HUES64 (cell line): ENCODE measurements at regions not wholly inside any gene's neighbourhood (a gene's known extent, or its start where the extent isn't known, plus 50 kb on each side); places are given as distances from the start of the nearest gene placed in this dataset.

Source experiments
- H3K27ac ChIP-seq: 2 replicates; pipeline ENCODE4 v1.7.0; 2013; ENCODE audit warnings: low read depth, low read length, inconsistent platforms
- H3K27me3 ChIP-seq: 2 replicates; pipeline ENCODE4 v1.6.1; 2013; ENCODE audit warnings: mild to moderate bottlenecking, low read length; ENCODE audit not compliant: insufficient read depth
- H3K36me3 ChIP-seq: 2 replicates; pipeline ENCODE4 v1.6.1; 2013; ENCODE audit warnings: mild to moderate bottlenecking, low read length; ENCODE audit not compliant: insufficient read depth
- H3K4me1 ChIP-seq: 2 replicates; pipeline ENCODE4 v1.6.1; 2013; ENCODE audit warnings: mild to moderate bottlenecking, low read length, moderate library complexity; ENCODE audit not compliant: insufficient read depth
- H3K4me3 ChIP-seq: 2 replicates; pipeline ENCODE4 v1.5.1; 2013; ENCODE audit warnings: mild to moderate bottlenecking, low read length, moderate library complexity
- H3K9ac ChIP-seq: 2 replicates; pipeline ENCODE4 v1.6.1; 2013; ENCODE audit warnings: mild to moderate bottlenecking, low read depth, low read length
- H3K9me3 ChIP-seq: 2 replicates; pipeline ENCODE4 v1.6.1; 2013; ENCODE audit warnings: low read depth, low read length; ENCODE audit not compliant: insufficient read depth
- WGBS: fragments of 150-250, 120-280 bp; methylation state at CpG from one replicate; pipeline ENCODE4 v1.1.7; 2013; ENCODE audit warnings: missing lambda C conversion rate; 5-methylcytosine and 5-hydroxymethylcytosine counted together

DNA sequence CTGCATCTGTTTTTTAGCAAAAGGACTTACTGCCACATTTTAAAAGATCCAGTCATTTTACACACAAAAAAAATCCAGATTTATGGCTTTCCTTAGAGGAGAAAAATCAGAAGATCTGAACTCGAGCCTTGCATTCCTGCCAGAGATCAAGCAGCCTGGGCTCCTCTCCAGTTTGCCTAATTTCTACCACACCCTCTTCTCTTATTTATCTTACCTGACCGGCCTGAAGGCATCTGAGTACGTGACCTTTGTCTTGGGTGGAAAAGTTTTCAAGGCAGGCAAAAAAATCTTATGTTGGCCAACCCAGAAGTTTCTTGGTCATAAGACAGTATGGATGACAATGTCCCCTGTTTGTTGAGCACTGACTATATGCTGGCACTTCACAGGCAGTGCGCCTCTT, 60.3 kb downstream of the CHRD start:
- no peak overlapping the region for H3K9ac ChIP-seq
- H3K9me3 ChIP-seq: no peaks in the 10 kb centered on the region
- WGBS: 85% methylated on average over 4 of the region's 4 CpGs
- no peak overlapping the region for H3K27ac ChIP-seq
- no peaks in the 10 kb centered on the region for H3K4me1 ChIP-seq
- no peaks in the 10 kb centered on the region for H3K36me3 ChIP-seq
- no peak overlapping the region for H3K4me3 ChIP-seq
- H3K27me3 ChIP-seq: no peaks in the 10 kb centered on the region

DNA sequence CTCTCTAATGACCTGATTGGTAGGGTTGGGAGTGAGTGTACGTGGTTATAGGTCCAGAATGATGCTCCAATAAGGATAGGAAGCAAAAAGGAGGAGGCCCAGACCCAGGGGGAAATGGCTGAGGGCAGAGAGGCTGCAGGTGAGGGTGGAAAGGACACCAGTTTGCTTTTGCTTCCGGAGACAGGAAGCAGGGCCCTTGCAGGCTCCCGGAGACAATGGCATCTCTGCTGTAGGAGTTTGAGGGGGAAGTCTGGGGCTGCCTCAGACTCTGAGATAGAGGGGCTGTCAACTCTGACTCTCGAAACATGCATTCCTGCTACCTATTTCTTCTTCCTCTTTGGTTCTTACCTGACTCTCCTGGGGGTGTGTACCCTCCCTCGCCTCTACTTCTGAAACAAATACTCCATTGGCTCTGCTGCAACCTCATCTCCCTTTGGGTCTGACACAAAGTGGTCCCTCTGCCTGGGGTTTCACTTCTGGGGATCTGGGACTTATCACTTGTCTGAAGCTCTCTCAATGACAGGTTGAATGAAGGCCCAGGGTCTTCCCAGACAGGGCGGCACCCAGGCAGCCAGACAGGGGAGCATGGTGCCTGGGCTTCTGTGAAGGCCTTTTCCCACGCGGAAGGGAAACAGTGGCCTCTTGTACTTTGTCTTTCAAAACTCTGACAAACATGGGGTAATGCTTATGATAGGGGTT, 61.5 kb downstream of the CHRD start:
- H3K4me1 ChIP-seq: no peaks in the 10 kb centered on the region
- WGBS: 83% methylated on average over 8 of the region's 8 CpGs
- H3K27ac ChIP-seq: no peak overlapping the region
- no peaks in the 10 kb centered on the region for H3K27me3 ChIP-seq
- no peak overlapping the region for H3K4me3 ChIP-seq
- no peaks in the 10 kb centered on the region for H3K9me3 ChIP-seq
- H3K36me3 ChIP-seq: no peaks in the 10 kb centered on the region
- H3K9ac ChIP-seq: no peak overlapping the region

DNA sequence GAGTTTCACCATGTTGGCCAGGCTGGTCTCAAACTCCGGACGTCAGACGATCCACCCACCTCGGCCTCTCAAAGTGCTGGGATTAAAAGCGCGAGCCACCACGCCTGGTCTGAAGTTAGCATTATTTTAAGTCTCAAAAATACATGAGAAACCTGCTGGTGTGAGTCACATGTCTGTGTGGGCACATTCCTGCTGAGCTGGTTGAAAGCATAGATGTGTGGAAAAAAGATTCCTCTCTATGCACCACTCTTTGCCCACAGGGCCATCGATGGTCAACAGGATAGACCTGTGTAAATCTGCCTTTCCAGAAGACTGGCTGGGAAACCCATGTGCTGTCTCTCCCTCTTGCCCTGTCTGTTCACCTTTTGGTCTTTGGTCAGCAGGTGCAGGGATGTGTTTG, 63.5 kb downstream of the CHRD start:
- H3K27ac ChIP-seq: no peak overlapping the region
- no peaks in the 10 kb centered on the region for H3K4me1 ChIP-seq
- no peaks in the 10 kb centered on the region for H3K36me3 ChIP-seq
- no peaks in the 10 kb centered on the region for H3K9me3 ChIP-seq
- H3K9ac ChIP-seq: no peak overlapping the region
- no peaks in the 10 kb centered on the region for H3K27me3 ChIP-seq
- 97% methylated on average over 8 of the region's 8 CpGs for whole genome bisulfite sequencing
- no peak overlapping the region for H3K4me3 ChIP-seq

DNA sequence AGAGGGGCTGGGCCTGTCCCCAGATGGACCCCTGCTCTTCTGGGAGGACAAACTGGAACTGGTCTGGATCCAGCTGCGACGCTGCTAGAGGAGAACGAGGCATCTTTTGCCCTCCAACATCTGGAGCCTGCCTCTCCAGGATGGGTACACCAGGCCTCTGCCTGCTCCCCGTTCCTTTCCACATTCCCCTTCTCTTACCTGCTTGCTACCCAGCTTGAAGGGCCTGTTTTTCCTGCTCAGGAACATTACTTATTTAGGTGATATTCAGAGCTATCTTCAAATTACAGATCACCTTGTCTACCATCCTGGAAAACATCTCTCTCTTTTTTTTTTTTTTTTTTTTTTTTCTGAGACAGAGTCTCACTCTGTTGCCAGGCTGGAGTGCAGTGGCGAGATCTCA, 64.0 kb downstream of the CHRD start:
- no peaks in the 10 kb centered on the region for H3K36me3 ChIP-seq
- H3K27ac ChIP-seq: no peak overlapping the region
- H3K4me1 ChIP-seq: no peaks in the 10 kb centered on the region
- no peak overlapping the region for H3K9ac ChIP-seq
- H3K27me3 ChIP-seq: no peaks in the 10 kb centered on the region
- 89% methylated on average over 5 of the region's 5 CpGs for WGBS
- no peak overlapping the region for H3K4me3 ChIP-seq
- no peaks in the 10 kb centered on the region for H3K9me3 ChIP-seq

DNA sequence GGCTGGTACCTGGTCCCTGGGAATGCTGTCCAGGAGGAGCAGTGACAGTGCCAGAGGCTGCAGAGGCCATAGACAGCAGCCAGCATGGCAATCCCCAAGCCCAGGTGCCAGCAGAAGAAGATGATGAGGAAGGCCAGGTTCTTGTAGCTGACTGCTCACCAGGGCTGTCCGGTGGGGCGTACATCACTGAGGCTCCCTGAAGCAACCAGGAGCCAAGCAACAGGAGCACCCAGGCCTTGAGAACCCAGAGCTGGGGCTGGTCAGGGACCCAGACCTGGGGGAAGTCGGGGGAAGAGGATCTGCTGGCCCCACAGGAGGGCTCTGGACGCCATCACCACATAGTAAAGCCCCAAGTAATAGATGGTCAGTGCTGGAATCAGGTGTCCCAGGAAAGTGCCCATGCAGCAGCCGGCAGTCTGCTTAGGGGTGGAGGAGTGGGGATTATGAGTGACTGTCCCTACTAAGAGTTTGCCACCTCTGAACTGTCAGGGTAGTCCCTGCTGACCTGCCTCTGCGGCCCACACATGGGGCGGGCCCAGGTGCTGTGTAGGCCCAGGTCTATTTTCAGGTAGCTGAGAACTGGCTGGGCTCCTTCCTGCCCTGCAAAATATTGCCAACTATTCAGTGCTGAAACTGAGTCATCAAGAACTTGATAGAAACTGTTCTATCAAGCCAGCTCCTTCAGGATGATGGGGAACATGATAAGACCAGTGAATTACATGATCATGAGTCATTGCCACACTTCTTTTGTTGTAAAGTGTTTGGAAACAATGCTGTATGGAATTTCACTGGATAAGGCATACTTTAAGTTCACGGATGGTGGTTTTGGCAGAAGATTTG, 68.7 kb downstream of the CHRD start:
- Histone ChIP-seq H3K9me3 (no peaks in the 10 kb centered on the region), H3K9ac (no peak overlapping the region), H3K4me1 (no peaks in the 10 kb centered on the region), H3K4me3 (no peak overlapping the region), H3K27ac (no peak overlapping the region), H3K27me3 (no peaks in the 10 kb centered on the region), H3K36me3 (no peaks in the 10 kb centered on the region)
- WGBS: 88% methylated on average over 8 of the region's 8 CpGs

DNA sequence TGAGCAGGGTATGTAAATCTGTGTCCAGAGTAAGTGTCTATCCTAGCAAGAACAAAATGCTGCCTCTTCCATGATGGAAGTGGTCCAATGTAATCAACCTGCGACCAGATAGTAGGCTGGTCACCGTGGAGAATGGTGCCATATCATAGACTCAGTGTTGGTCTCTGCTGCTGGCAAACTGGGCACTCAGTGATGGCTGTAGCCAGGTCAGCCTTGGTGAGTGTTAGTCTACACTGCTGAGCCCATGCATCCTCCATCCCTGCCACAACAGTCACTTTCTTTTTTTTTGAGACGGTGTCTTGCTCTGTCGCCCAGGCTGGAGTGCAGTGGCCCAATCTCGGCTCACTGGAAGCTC, 69.3 kb downstream of the CHRD start:
- H3K27ac ChIP-seq: no peak overlapping the region

DNA sequence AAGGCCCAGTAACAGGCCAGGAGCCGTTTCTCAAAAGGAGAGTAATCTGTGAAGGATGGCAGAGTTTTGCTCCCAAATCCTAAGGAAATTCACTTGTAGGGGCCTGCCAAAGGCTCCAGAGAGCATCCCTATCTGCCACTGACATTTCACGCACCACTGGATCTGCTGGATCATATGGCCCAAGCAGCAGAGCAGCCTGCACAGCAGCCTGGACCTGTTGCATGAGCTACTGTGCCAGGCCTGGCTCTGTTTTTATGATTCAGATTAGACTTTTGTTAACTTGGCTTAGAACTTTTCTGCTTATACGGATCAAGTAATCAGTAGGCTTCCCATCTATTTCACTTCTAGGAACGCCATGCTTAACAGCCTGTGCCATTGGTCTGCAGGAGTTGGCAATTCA, 70.7 kb downstream of the CHRD start:
- Histone ChIP-seq H3K27me3 (no peaks in the 10 kb centered on the region), H3K36me3 (no peaks in the 10 kb centered on the region), H3K4me3 (no peak overlapping the region), H3K9me3 (no peaks in the 10 kb centered on the region), H3K4me1 (no peaks in the 10 kb centered on the region), H3K9ac (no peak overlapping the region), H3K27ac (no peak overlapping the region)
- WGBS: 91% methylated on average over 4 of the region's 4 CpGs

More for the DNA sequence above, 69.3 kb downstream of the CHRD start:
- Histone ChIP-seq H3K9ac (no peak overlapping the region), H3K9me3 (no peaks in the 10 kb centered on the region), H3K4me3 (no peak overlapping the region), H3K27me3 (no peaks in the 10 kb centered on the region), H3K36me3 (no peaks in the 10 kb centered on the region), H3K4me1 (no peaks in the 10 kb centered on the region)
- WGBS: 94% methylated on average over 5 of the region's 5 CpGs

DNA sequence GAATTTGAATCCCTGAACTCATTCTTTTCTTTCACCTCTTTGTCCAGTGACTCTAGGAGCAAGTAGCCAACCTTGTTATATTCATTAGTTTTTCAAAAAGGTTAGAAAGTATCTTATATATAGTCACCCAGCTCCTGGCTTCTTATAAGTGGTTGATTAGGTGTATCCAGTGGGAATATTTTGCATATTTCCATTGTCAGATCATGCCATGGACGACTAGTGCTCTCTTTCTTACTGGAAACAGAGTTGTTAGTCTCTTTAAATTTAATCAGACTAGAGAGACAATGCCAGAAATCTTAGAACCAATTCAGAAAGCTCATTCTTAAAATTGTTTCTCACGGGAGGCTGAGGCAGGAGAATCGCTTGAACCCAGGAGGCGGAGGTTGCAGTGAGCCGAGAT, 73.4 kb downstream of the CHRD start:
- Histone ChIP-seq H3K9ac (no peak overlapping the region), H3K4me3 (no peak overlapping the region), H3K4me1 (no peaks in the 10 kb centered on the region), H3K27ac (no peak overlapping the region), H3K9me3 (no peaks in the 10 kb centered on the region), H3K27me3 (no peaks in the 10 kb centered on the region), H3K36me3 (no peaks in the 10 kb centered on the region)
- WGBS: 86% methylated on average over 5 of the region's 5 CpGs

DNA sequence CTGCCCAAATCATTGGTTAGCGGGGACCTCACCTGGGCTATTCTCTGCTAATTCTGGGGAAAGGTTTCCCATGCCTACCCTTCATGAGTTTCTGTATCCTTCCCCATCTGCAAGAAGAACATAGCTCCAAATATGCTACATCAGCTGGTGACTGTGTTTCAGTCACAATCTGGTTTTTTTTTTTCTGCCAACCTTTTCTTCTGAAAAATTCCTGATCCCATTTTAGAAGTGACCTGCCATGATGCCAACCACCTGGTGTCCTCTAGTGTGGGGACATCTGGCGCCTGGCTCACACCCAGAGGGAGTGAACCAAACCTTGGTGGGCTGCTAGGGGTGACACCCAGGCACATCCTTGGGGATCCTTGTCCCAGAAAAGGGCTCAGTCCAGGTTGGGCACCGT, 76.1 kb downstream of the CHRD start:
- Histone ChIP-seq H3K27ac (no peak overlapping the region), H3K4me1 (no peaks in the 10 kb centered on the region), H3K27me3 (no peaks in the 10 kb centered on the region), H3K9ac (no peak overlapping the region), H3K4me3 (no peak overlapping the region), H3K9me3 (no peaks in the 10 kb centered on the region), H3K36me3 (no peaks in the 10 kb centered on the region)
- 87% methylated on average over 3 of the region's 3 CpGs for WGBS

DNA sequence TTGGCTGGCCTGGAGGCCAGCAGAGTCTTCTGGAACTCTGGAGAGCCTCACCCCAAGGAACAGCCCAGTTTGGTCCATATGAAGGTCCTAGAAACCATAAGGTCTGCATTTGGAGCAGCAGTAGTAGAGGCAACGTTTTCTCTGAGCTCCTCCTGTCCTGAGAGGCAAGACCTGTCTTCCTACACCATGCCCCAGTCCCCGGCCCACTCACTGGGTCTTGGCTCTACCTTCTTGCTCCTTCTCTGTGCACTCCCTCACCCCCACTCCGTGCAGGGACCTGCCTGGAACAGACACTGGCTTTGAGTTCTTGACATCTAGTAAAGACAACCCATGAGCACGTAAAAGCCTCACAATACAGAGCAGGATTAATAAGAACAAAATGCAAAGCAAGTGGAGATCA, 76.6 kb downstream of the CHRD start:
- Histone ChIP-seq H3K4me3 (no peak overlapping the region), H3K9me3 (no peaks in the 10 kb centered on the region), H3K36me3 (no peaks in the 10 kb centered on the region), H3K4me1 (no peaks in the 10 kb centered on the region), H3K27ac (no peak overlapping the region), H3K27me3 (no peaks in the 10 kb centered on the region), H3K9ac (no peak overlapping the region)
- 89% methylated on average over 4 of the region's 4 CpGs for WGBS

DNA sequence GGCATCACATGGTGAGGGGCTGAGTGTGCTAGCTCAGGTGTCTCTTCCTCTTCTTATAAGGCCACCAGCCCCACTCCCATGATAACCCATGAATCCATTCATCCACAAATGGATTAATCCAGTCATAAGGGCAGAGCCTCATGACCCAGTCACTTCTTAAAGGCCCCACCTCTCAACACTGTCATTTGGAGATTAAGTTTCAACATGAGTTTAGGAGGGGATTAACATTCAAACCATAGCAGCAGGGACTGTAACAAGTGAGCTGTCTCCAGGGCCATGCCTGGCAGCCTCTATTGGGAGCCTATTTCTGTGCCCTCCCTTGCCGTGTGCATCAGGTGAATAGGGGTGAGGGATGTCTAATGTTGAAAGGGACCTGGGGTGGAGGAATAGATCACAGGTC, 77.5 kb downstream of the CHRD start:
- WGBS: 90% methylated on average over 1 of the region's 1 CpG
- no peak overlapping the region for H3K27ac ChIP-seq

More for the DNA sequence above, 77.5 kb downstream of the CHRD start:
- H3K4me3 ChIP-seq: no peak overlapping the region
- no peaks in the 10 kb centered on the region for H3K4me1 ChIP-seq
- H3K27me3 ChIP-seq: no peaks in the 10 kb centered on the region
- H3K9me3 ChIP-seq: no peaks in the 10 kb centered on the region
- H3K9ac ChIP-seq: no peak overlapping the region
- no peaks in the 10 kb centered on the region for H3K36me3 ChIP-seq
